ENCODE measurements at regions not wholly inside any gene's neighbourhood (a gene's known extent, or its start where the extent isn't known, plus 50 kb on each side); places are given as distances from the start of the nearest gene placed in this dataset.
A peak's percentile ranks its signal among the peaks of the same experiment; 100 is the strongest.

DNA sequence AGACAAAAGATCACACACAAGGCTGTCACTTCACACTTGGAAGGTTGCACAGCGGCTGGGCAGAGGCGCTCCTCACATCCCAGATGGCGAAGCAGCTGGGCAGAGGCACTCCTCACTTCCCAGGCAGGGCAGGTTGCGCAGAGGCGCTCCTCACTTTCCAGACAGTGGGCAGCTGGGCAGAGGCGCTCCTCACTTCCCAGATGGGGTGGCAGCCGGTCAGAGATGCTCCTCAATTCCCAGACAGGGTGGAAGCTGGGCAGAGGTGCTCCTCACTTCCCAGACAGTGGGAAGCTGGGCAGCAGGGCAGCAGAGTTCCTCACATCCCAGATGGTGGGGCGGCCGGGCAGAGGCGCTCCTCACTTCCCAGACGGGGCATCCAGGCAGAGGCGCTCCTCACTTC lies 199.2 kb downstream of the RTL9 start:
- Histone ChIP-seq H4K8ac (ENCODE audit: low read depth, low read length) (no peak overlapping the region), H2BK120ac (ENCODE audit: low read depth, low read length) (no peak overlapping the region), H3K9me3 (replicated peaks in 1 of 2; ENCODE audit: control insufficient read depth in 2 of 2, insufficient read depth in 1 of 2, low read depth in 1 of 2, low read length in 2 of 2) (no peaks in the 10 kb centered on the region), H3K79me1 (ENCODE audit: low read depth, low read length) (no peaks in the 10 kb centered on the region), H2BK5ac (ENCODE audit: low read length) (no peak overlapping the region), H3K36me3 (replicated peaks in 1 of 2; ENCODE audit: control insufficient read depth in 2 of 2, insufficient read depth in 2 of 2, low read length in 2 of 2) (no peaks in the 10 kb centered on the region), H3K9ac (ENCODE audit: low read depth, low read length, poor library complexity) (no peak overlapping the region), H3K27ac (replicated peaks; ENCODE audit: low read length) (no peak overlapping the region), H2BK15ac (ENCODE audit: low read length) (no peak overlapping the region), H4K91ac (ENCODE audit: low read depth, low read length, poor library complexity) (no peak overlapping the region), H2AFZ (ENCODE audit: low read length) (no peak overlapping the region), H3K23ac (ENCODE audit: low read depth, low read length, poor library complexity) (no peak overlapping the region), H2BK12ac (ENCODE audit: low read length) (no peak overlapping the region), H3K27me3 (ENCODE audit: control insufficient read depth in 3 of 3, insufficient read depth in 3 of 3, low read depth in 1 of 3, low read length in 3 of 3) (no peaks in the 10 kb centered on the region), H3K18ac (ENCODE audit: low read length) (no peak overlapping the region), H3K4me2 (ENCODE audit: insufficient read depth, low read length, poor library complexity, severe bottlenecking) (no peak overlapping the region), H3K4me3 (ENCODE audit: low read length in 2 of 2) (no peak overlapping the region), H2AK5ac (ENCODE audit: low read depth, low read length) (no peak overlapping the region), H3K14ac (ENCODE audit: low read length) (no peak overlapping the region), H3K4me1 (ENCODE audit: control insufficient read depth in 2 of 2, insufficient read depth in 1 of 2, low read depth in 1 of 2, low read length in 2 of 2) (no peaks in the 10 kb centered on the region), H3K4ac (ENCODE audit: low read length) (no peak overlapping the region)
- WGBS, 2 donors (ENCODE audit: extremely low coverage in 2 of 2, insufficient read length in 2 of 2, insufficient replicate concordance in 1 of 2): no CpG with 5 or more reads among the region's 12 CpGs
- no peak for DNase-seq (ENCODE audit: low spot score)

DNA sequence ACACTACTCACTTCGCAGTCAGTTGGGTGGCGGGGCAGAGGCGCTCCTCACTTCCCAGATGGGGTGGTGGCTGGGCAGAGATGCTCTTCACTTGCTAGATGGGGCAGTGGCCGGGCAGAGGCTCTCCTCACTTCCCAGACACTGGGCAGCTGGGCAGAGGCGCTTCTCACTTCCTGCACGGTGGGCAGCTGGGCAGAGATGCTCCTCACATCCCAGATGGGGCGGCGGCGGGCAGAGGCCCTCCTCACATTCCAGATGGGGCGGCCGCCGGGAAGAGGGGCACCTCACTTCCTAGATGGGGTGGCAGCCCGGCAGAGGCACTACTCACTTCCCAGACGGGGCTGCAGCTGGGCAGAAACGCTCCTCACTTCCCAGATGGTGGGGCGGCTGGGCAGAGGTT lies 199.8 kb downstream of the RTL9 start:
- Histone ChIP-seq H4K8ac (ENCODE audit: low read depth, low read length) (no peak overlapping the region), H3K27me3 (ENCODE audit: control insufficient read depth in 3 of 3, insufficient read depth in 3 of 3, low read depth in 1 of 3, low read length in 3 of 3) (no peaks in the 10 kb centered on the region), H3K79me1 (ENCODE audit: low read depth, low read length) (no peaks in the 10 kb centered on the region), H3K18ac (ENCODE audit: low read length) (no peak overlapping the region), H2BK15ac (ENCODE audit: low read length) (no peak overlapping the region), H3K9ac (ENCODE audit: low read depth, low read length, poor library complexity) (no peak overlapping the region), H3K4ac (ENCODE audit: low read length) (no peak overlapping the region), H2BK5ac (ENCODE audit: low read length) (no peak overlapping the region), H3K27ac (replicated peaks; ENCODE audit: low read length) (no peak overlapping the region), H4K91ac (ENCODE audit: low read depth, low read length, poor library complexity) (no peak overlapping the region), H3K4me1 (ENCODE audit: control insufficient read depth in 2 of 2, insufficient read depth in 1 of 2, low read depth in 1 of 2, low read length in 2 of 2) (no peaks in the 10 kb centered on the region), H3K4me2 (ENCODE audit: insufficient read depth, low read length, poor library complexity, severe bottlenecking) (no peak overlapping the region), H2AFZ (ENCODE audit: low read length) (no peak overlapping the region), H3K23ac (ENCODE audit: low read depth, low read length, poor library complexity) (no peak overlapping the region), H2AK5ac (ENCODE audit: low read depth, low read length) (no peak overlapping the region), H3K4me3 (ENCODE audit: low read length in 2 of 2) (no peak overlapping the region), H3K14ac (ENCODE audit: low read length) (no peak overlapping the region), H2BK12ac (ENCODE audit: low read length) (no peak overlapping the region), H3K9me3 (replicated peaks in 1 of 2; ENCODE audit: control insufficient read depth in 2 of 2, insufficient read depth in 1 of 2, low read depth in 1 of 2, low read length in 2 of 2) (no peaks in the 10 kb centered on the region), H2BK120ac (ENCODE audit: low read depth, low read length) (no peak overlapping the region), H3K36me3 (replicated peaks in 1 of 2; ENCODE audit: control insufficient read depth in 2 of 2, insufficient read depth in 2 of 2, low read length in 2 of 2) (no peaks in the 10 kb centered on the region)
- no CpG with 5 or more reads among the region's 16 CpGs for WGBS, 2 donors (ENCODE audit: extremely low coverage in 2 of 2, insufficient read length in 2 of 2, insufficient replicate concordance in 1 of 2)
- no peak for DNase-seq (ENCODE audit: low spot score)

GRCh38 chrX:110561034-110561433 lies 202.4 kb downstream of the RTL9 start:
- Histone ChIP-seq H3K27me3 (ENCODE audit: control insufficient read depth in 3 of 3, insufficient read depth in 3 of 3, low read depth in 1 of 3, low read length in 3 of 3) (no peaks in the 10 kb centered on the region), H3K18ac (ENCODE audit: low read length) (no peak overlapping the region), H4K91ac (ENCODE audit: low read depth, low read length, poor library complexity) (no peak overlapping the region), H3K4ac (ENCODE audit: low read length) (no peak overlapping the region), H3K14ac (ENCODE audit: low read length) (peak overlapping the region; percentile 8), H2AK5ac (ENCODE audit: low read depth, low read length) (no peak overlapping the region), H3K4me3 (ENCODE audit: low read length in 2 of 2) (no peak overlapping the region), H3K4me1 (ENCODE audit: control insufficient read depth in 2 of 2, insufficient read depth in 1 of 2, low read depth in 1 of 2, low read length in 2 of 2) (no peaks in the 10 kb centered on the region), H3K9me3 (replicated peaks in 1 of 2; ENCODE audit: control insufficient read depth in 2 of 2, insufficient read depth in 1 of 2, low read depth in 1 of 2, low read length in 2 of 2) (no peaks in the 10 kb centered on the region), H2BK5ac (ENCODE audit: low read length) (no peak overlapping the region), H2BK120ac (ENCODE audit: low read depth, low read length) (no peak overlapping the region), H2BK12ac (ENCODE audit: low read length) (no peak overlapping the region), H3K27ac (replicated peaks; ENCODE audit: low read length) (no peak overlapping the region), H3K4me2 (ENCODE audit: insufficient read depth, low read length, poor library complexity, severe bottlenecking) (no peak overlapping the region), H3K23ac (ENCODE audit: low read depth, low read length, poor library complexity) (no peak overlapping the region), H4K8ac (ENCODE audit: low read depth, low read length) (no peak overlapping the region), H2BK15ac (ENCODE audit: low read length) (no peak overlapping the region), H3K36me3 (replicated peaks in 1 of 2; ENCODE audit: control insufficient read depth in 2 of 2, insufficient read depth in 2 of 2, low read length in 2 of 2) (no peaks in the 10 kb centered on the region), H3K9ac (ENCODE audit: low read depth, low read length, poor library complexity) (no peak overlapping the region), H2AFZ (ENCODE audit: low read length) (no peak overlapping the region), H3K79me1 (ENCODE audit: low read depth, low read length) (no peaks in the 10 kb centered on the region)
- no CpG with 5 or more reads among the region's 2 CpGs for WGBS, 2 donors (ENCODE audit: extremely low coverage in 2 of 2, insufficient read length in 2 of 2, insufficient replicate concordance in 1 of 2)
- DNase-seq (ENCODE audit: low spot score): no peak

DNA sequence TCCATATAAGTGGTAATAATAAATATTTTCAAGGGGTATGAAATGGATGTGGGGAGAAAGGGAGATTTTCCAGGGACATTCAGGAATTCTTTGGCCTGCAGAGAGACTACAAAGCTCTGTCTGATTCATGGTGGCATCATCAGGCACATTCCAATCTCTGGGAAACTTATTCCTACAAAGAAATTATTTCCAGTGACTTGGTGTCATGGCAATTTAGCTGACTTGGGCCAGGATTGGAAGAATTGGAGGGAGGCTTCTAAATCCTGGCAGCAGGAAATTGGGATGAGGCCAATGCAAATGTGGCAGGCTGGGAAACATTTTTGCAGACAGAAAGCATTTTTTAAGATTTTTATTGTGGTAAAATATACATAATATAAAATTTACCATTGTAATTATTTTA lies 204.6 kb downstream of the RTL9 start:
- H2AFZ ChIP-seq (ENCODE audit: low read length): no peak overlapping the region
- H2AK5ac ChIP-seq (ENCODE audit: low read depth, low read length): no peak overlapping the region
- no peak overlapping the region for H2BK5ac ChIP-seq (ENCODE audit: low read length)
- H3K4me1 ChIP-seq (ENCODE audit: control insufficient read depth in 2 of 2, insufficient read depth in 1 of 2, low read depth in 1 of 2, low read length in 2 of 2): no peaks in the 10 kb centered on the region
- no peak overlapping the region for H3K18ac ChIP-seq (ENCODE audit: low read length)
- H2BK15ac ChIP-seq (ENCODE audit: low read length): no peak overlapping the region
- H3K79me1 ChIP-seq (ENCODE audit: low read depth, low read length): no peaks in the 10 kb centered on the region
- no peak overlapping the region for H3K14ac ChIP-seq (ENCODE audit: low read length)
- H3K9me3 ChIP-seq (replicated peaks in 1 of 2; ENCODE audit: control insufficient read depth in 2 of 2, insufficient read depth in 1 of 2, low read depth in 1 of 2, low read length in 2 of 2): no peaks in the 10 kb centered on the region
- H3K23ac ChIP-seq (ENCODE audit: low read depth, low read length, poor library complexity): no peak overlapping the region
- no peaks in the 10 kb centered on the region for H3K27me3 ChIP-seq (ENCODE audit: control insufficient read depth in 3 of 3, insufficient read depth in 3 of 3, low read depth in 1 of 3, low read length in 3 of 3)
- no peak overlapping the region for H4K91ac ChIP-seq (ENCODE audit: low read depth, low read length, poor library complexity)
- no peak for DNase-seq (ENCODE audit: low spot score)
- no peak overlapping the region for H3K9ac ChIP-seq (ENCODE audit: low read depth, low read length, poor library complexity)
- no peak overlapping the region for H3K27ac ChIP-seq (replicated peaks; ENCODE audit: low read length)
- H4K8ac ChIP-seq (ENCODE audit: low read depth, low read length): no peak overlapping the region
- H3K4me2 ChIP-seq (ENCODE audit: insufficient read depth, low read length, poor library complexity, severe bottlenecking): no peak overlapping the region
- no peaks in the 10 kb centered on the region for H3K36me3 ChIP-seq (replicated peaks in 1 of 2; ENCODE audit: control insufficient read depth in 2 of 2, insufficient read depth in 2 of 2, low read length in 2 of 2)
- H3K4me3 ChIP-seq (ENCODE audit: low read length in 2 of 2): no peak overlapping the region
- no peak overlapping the region for H2BK120ac ChIP-seq (ENCODE audit: low read depth, low read length)
- no peak overlapping the region for H3K4ac ChIP-seq (ENCODE audit: low read length)
- no peak overlapping the region for H2BK12ac ChIP-seq (ENCODE audit: low read length)

Measured in neuronal stem cell (in vitro differentiated cells).